ENCODE measurements at regions not wholly inside any gene's neighbourhood (a gene's known extent, or its start where the extent isn't known, plus 50 kb on each side); places are given as distances from the start of the nearest gene placed in this dataset.

DNA sequence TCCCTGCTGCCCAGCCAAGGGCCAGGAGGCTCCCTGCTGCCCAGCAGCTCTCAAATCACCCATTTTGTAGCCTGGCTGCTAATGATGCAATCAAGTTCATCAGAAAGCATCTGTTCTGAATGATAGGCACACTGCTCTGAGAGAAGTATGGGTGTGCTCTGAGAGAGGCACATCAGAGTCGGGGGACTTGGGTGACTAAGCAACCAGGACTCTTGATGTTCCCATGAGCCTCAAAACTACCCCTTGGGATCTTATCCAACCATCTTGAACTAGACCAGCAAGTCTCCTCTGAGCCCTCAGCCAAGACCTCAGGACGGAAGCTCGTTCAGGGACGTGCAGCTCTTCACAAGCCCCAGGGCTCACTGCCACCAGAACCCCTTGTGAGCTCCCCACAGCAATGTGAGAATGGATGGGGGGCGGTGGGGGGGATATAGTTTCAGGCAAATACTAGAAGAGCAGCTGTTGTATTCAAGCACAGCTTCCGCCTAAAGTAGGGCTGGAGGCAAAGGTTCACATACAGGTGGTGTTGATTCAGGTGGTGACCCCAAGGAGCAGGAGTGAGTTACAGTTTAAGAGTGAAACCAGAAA, 52.2 kb upstream of the HES1 start:
- TF ChIP-seq POLR2A (IDR thresholded peaks at IDR 0.05): no peak
- TF ChIP-seq POLR2AphosphoS5 (IDR thresholded peaks at IDR 0.05): no peak
- TF ChIP-seq, protein P1, sequence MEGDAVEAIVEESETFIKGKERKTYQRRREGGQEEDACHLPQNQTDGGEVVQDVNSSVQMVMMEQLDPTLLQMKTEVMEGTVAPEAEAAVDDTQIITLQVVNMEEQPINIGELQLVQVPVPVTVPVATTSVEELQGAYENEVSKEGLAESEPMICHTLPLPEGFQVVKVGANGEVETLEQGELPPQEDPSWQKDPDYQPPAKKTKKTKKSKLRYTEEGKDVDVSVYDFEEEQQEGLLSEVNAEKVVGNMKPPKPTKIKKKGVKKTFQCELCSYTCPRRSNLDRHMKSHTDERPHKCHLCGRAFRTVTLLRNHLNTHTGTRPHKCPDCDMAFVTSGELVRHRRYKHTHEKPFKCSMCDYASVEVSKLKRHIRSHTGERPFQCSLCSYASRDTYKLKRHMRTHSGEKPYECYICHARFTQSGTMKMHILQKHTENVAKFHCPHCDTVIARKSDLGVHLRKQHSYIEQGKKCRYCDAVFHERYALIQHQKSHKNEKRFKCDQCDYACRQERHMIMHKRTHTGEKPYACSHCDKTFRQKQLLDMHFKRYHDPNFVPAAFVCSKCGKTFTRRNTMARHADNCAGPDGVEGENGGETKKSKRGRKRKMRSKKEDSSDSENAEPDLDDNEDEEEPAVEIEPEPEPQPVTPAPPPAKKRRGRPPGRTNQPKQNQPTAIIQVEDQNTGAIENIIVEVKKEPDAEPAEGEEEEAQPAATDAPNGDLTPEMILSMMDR (IDR thresholded peaks at IDR 0.05): no peak
- TF ChIP-seq EP300 (IDR thresholded peaks at IDR 0.05): no peak
- H3K4me3 ChIP-seq: no peak overlapping the region
- H3K27ac ChIP-seq: no peak overlapping the region
- H3K9me3 ChIP-seq: no peaks in the 10 kb centered on the region
- peaks cover 29% of the 10 kb centered on the region for H3K4me1 ChIP-seq
- H3K36me3 ChIP-seq: no peaks in the 10 kb centered on the region
- H3K27me3 ChIP-seq: no peaks in the 10 kb centered on the region
- DNase-seq (ENCODE audit: low spot score in 2 of 2): peak in 1 of 2 donors; percentile 34
- 95% methylated on average over 5 of the region's 6 CpGs for WGBS

DNA sequence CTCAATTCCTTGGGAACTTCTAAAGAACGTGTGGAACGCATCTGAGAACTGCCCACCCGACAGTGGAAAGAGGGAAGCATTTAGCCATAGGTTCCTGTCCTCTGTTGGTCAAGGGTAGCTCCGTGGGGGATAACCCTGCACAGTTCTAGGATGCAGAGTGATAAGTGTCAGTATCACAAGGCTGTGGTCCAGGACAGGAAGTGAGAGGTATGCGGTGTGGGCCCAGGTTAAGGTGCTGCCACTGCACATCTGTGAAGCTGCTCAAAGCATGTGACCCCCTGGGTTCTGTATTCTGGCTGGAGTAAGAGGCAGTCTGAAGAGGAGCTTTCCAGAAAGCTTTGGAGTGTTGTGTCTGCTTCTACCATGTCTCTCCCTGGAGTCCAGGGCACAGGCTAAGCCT, 51.7 kb upstream of the HES1 start:
- Histone ChIP-seq H3K36me3 (no peaks in the 10 kb centered on the region), H3K4me1 (peaks cover 35% of the 10 kb centered on the region), H3K4me3 (no peak overlapping the region), H3K27ac (no peak overlapping the region), H3K9me3 (no peaks in the 10 kb centered on the region), H3K27me3 (no peaks in the 10 kb centered on the region)
- DNase-seq (ENCODE audit: low spot score in 2 of 2): peak in 1 of 2 donors; percentile 29
- 93% methylated on average over 5 of the region's 5 CpGs for WGBS
- TF ChIP-seq POLR2AphosphoS5 (IDR thresholded peaks at IDR 0.05): no peak

Measured in suprapubic skin (tissue), 4 donors.